ENCODE measurements at regions not wholly inside any gene's neighbourhood (a gene's known extent, or its start where the extent isn't known, plus 50 kb on each side); places are given as distances from the start of the nearest gene placed in this dataset.
"Not testable (repeated sequence)": the region's sequence is repeated elsewhere in the genome, so short reads cannot be mapped to it uniquely, and the experiment has no call there.

GRCh38 chr6:93081901-93082300 lies 337.5 kb downstream of the EPHA7 start:
- no peak for DNase-seq

GRCh38 chr6:93079061-93079460 lies 340.3 kb downstream of the EPHA7 start:
- DNase-seq: no peak

- no peak for DNase-seq
Observed at GRCh38 chr6:93073811-93074210, 345.5 kb downstream of the EPHA7 start.

GRCh38 chr6:93069856-93070255 lies 349.5 kb downstream of the EPHA7 start:
- DNase-seq: no peak

- DNase-seq: peak; percentile 81
Observed at GRCh38 chr6:93059911-93060310, 359.4 kb downstream of the EPHA7 start.

GRCh38 chr6:93057584-93057983 lies 361.8 kb downstream of the EPHA7 start:
- DNase-seq: no peak

GRCh38 chr6:93048381-93048780 lies 371.0 kb downstream of the EPHA7 start:
- DNase-seq: no peak

GRCh38 chr6:93047033-93047432 lies 372.3 kb downstream of the EPHA7 start:
- DNase-seq: no peak

- no peak for DNase-seq
Observed at GRCh38 chr6:93045156-93045555, 374.2 kb downstream of the EPHA7 start.

- no peak for DNase-seq
Observed at GRCh38 chr6:93040375-93040774, 379.0 kb downstream of the EPHA7 start.

- DNase-seq: no peak
Observed at GRCh38 chr6:93036835-93037234, 382.5 kb downstream of the EPHA7 start.

GRCh38 chr6:93035756-93036155 lies 383.6 kb downstream of the EPHA7 start:
- DNase-seq: no peak

- peak; percentile 36 for DNase-seq
Observed at GRCh38 chr6:93021235-93021915, 398.0 kb downstream of the EPHA7 start.

GRCh38 chr6:93017626-93018025 lies 401.7 kb downstream of the EPHA7 start:
- no peak for DNase-seq

- DNase-seq: no peak
Observed at GRCh38 chr6:93017213-93017612, 402.1 kb downstream of the EPHA7 start.

- no peak for DNase-seq
Observed at GRCh38 chr6:93013054-93013453, 406.3 kb downstream of the EPHA7 start.

- DNase-seq: no peak
Observed at GRCh38 chr6:93008375-93008774, 411.0 kb downstream of the EPHA7 start.

GRCh38 chr6:92989656-92990055 lies 429.7 kb downstream of the EPHA7 start:
- DNase-seq: no peak

GRCh38 chr6:92979281-92979680 lies 440.1 kb downstream of the EPHA7 start:
- DNase-seq: no peak

- no peak for DNase-seq
Observed at GRCh38 chr6:92977018-92977417, 442.3 kb downstream of the EPHA7 start.

- DNase-seq: no peak
Observed at GRCh38 chr6:92967362-92967761, 452.0 kb downstream of the EPHA7 start.

GRCh38 chr6:92962846-92963245 lies 456.5 kb downstream of the EPHA7 start:
- DNase-seq: no peak

GRCh38 chr6:92952111-92952510 lies 467.2 kb downstream of the EPHA7 start:
- not testable (repeated sequence) for DNase-seq

GRCh38 chr6:92945799-92946198 lies 473.6 kb downstream of the EPHA7 start:
- no peak for DNase-seq

GRCh38 chr6:92944132-92944531 lies 475.2 kb downstream of the EPHA7 start:
- no peak for DNase-seq
